ENCODE measurements at regions not wholly inside any gene's neighbourhood (a gene's known extent, or its start where the extent isn't known, plus 50 kb on each side); places are given as distances from the start of the nearest gene placed in this dataset.

GRCh38 chr3:127339928-127340861, 52.3 kb upstream of the PRR20G start:
- H3K27me3 Mint-ChIP-seq: peaks cover 15% of the 10 kb centered on the region
- ATAC-seq (ENCODE audit: low read depth) (no peak), DNase-seq (no peak)
- no peaks in the 10 kb centered on the region for H3K4me1 Mint-ChIP-seq
- peaks cover 8% of the 10 kb centered on the region for H3K9me3 Mint-ChIP-seq
- POLR2A ChIA-PET: no interaction called here
- no peak overlapping the region for H3K27ac Mint-ChIP-seq
- no peak overlapping the region for H3K4me3 Mint-ChIP-seq
- H3K36me3 Mint-ChIP-seq: peaks cover 3% of the 10 kb centered on the region

GRCh38 chr3:127339016-127339415, 51.2 kb upstream of the PRR20G start:
- no peaks in the 10 kb centered on the region for H3K4me1 Mint-ChIP-seq
- peaks cover 8% of the 10 kb centered on the region for H3K9me3 Mint-ChIP-seq
- POLR2A ChIA-PET: no interaction called here
- DNase-seq (no peak), ATAC-seq (ENCODE audit: low read depth) (no peak)
- peaks cover 3% of the 10 kb centered on the region for H3K36me3 Mint-ChIP-seq
- H3K4me3 Mint-ChIP-seq: no peak overlapping the region
- peaks cover 15% of the 10 kb centered on the region for H3K27me3 Mint-ChIP-seq
- H3K27ac Mint-ChIP-seq: no peak overlapping the region

- Mint-ChIP-seq H3K4me3 (no peak overlapping the region), H3K27ac (no peak overlapping the region), H3K36me3 (peaks cover 3% of the 10 kb centered on the region), H3K27me3 (peaks cover 15% of the 10 kb centered on the region), H3K9me3 (peaks cover 8% of the 10 kb centered on the region), H3K4me1 (no peaks in the 10 kb centered on the region)
- DNase-seq (no peak), ATAC-seq (ENCODE audit: low read depth) (no peak)
- POLR2A ChIA-PET: no interaction called here
These were observed 50.2 kb upstream of the PRR20G start for GRCh38 chr3:127337911-127338531.

Data from activated naive CD8-positive, alpha-beta T cell treated with anti-CD3 and anti-CD28 coated beads, Interleukin-2, amount 10 ng/mL, durations not matched to agents 7 days and 5 days (primary cell).